ENCODE measurements at regions not wholly inside any gene's neighbourhood (a gene's known extent, or its start where the extent isn't known, plus 50 kb on each side); places are given as distances from the start of the nearest gene placed in this dataset.
A peak's percentile ranks its signal among the peaks of the same experiment; 100 is the strongest.

- DNase-seq (ENCODE audit: low read depth in 4 of 4, low spot score in 3 of 4) = peak in 1 of 4 donors; percentile 10
Observed at GRCh38 chr10:132115732-132116131, 50.0 kb downstream of the JAKMIP3 start.

- DNase-seq (ENCODE audit: low read depth in 4 of 4, low spot score in 3 of 4) = no peak
Observed at GRCh38 chr10:132117146-132117545, 51.4 kb downstream of the JAKMIP3 start.

- DNase-seq (ENCODE audit: low read depth in 4 of 4, low spot score in 3 of 4) = no peak
Observed at GRCh38 chr10:132117636-132118190, 52.0 kb downstream of the JAKMIP3 start.

- no peak for DNase-seq (ENCODE audit: low read depth in 4 of 4, low spot score in 3 of 4)
Observed at GRCh38 chr10:132118366-132118765, 52.6 kb downstream of the JAKMIP3 start.

GRCh38 chr10:132120200-132120599 lies 54.5 kb downstream of the JAKMIP3 start:
- no peak for DNase-seq (ENCODE audit: low read depth in 4 of 4, low spot score in 3 of 4)

- DNase-seq (ENCODE audit: low read depth in 4 of 4, low spot score in 3 of 4) = no peak
Observed at GRCh38 chr10:132120734-132121510, 55.2 kb downstream of the JAKMIP3 start.

- no peak for DNase-seq (ENCODE audit: low read depth in 4 of 4, low spot score in 3 of 4)
Observed at GRCh38 chr10:132121511-132121830, 55.7 kb downstream of the JAKMIP3 start.

GRCh38 chr10:132122097-132122861 lies 56.5 kb downstream of the JAKMIP3 start:
- DNase-seq (ENCODE audit: low read depth in 4 of 4, low spot score in 3 of 4) = no peak

- DNase-seq (ENCODE audit: low read depth in 4 of 4, low spot score in 3 of 4) = no peak
Observed at GRCh38 chr10:132122939-132123445, 57.2 kb downstream of the JAKMIP3 start.

- DNase-seq (ENCODE audit: low read depth in 4 of 4, low spot score in 3 of 4) = no peak
Observed at GRCh38 chr10:132123606-132124005, 57.9 kb downstream of the JAKMIP3 start.

- DNase-seq (ENCODE audit: low read depth in 4 of 4, low spot score in 3 of 4) = no peak
Observed at GRCh38 chr10:132124201-132124920, 58.6 kb downstream of the JAKMIP3 start.

- no peak for DNase-seq (ENCODE audit: low read depth in 4 of 4, low spot score in 3 of 4)
Observed at GRCh38 chr10:132129431-132129830, 57.3 kb upstream of the DPYSL4 start.

- DNase-seq (ENCODE audit: low read depth in 4 of 4, low spot score in 3 of 4) = no peak
Observed at GRCh38 chr10:132130286-132131265, 56.2 kb upstream of the DPYSL4 start.

- no peak for DNase-seq (ENCODE audit: low read depth in 4 of 4, low spot score in 3 of 4)
Observed at GRCh38 chr10:132131581-132132420, 54.9 kb upstream of the DPYSL4 start.

GRCh38 chr10:132132421-132132841 lies 54.3 kb upstream of the DPYSL4 start:
- DNase-seq (ENCODE audit: low read depth in 4 of 4, low spot score in 3 of 4) = no peak

GRCh38 chr10:132133005-132133404 lies 53.7 kb upstream of the DPYSL4 start:
- peak in 2 of 4 donors; percentile 18 to 52 for DNase-seq (ENCODE audit: low read depth in 4 of 4, low spot score in 3 of 4)

- no peak for DNase-seq (ENCODE audit: low read depth in 4 of 4, low spot score in 3 of 4)
Observed at GRCh38 chr10:132133449-132134240, 53.1 kb upstream of the DPYSL4 start.

Data from left renal pelvis (tissue), 4 donors.